Motor neuron (in vitro differentiated cells): ENCODE measurements at regions not wholly inside any gene's neighbourhood (a gene's known extent, or its start where the extent isn't known, plus 50 kb on each side); places are given as distances from the start of the nearest gene placed in this dataset.
"Not testable (repeated sequence)": the region's sequence is repeated elsewhere in the genome, so short reads cannot be mapped to it uniquely, and the experiment has no call there.

ENCODE experiments used
- ATAC-seq, 8 experiments: fragments of 200-7000 bp; cut with Tn5 transposase; replicated peaks in 6 of 8; 2 replicates each; pipeline ENCODE4 v1.8.0; 2021; ENCODE audit warnings: mild to moderate bottlenecking in 8 of 8, moderate library complexity in 8 of 8
- H3K27ac ChIP-seq, 2 donors: fragments of 250-450 bp; sonication (Bioruptor Pico); 2 replicates each; pipeline ENCODE4 v1.9.0; 2021; ENCODE audit warnings: antibody characterized with exemption in 2 of 2, mild to moderate bottlenecking in 2 of 2, moderate library complexity in 1 of 2
- H3K4me1 ChIP-seq, 2 donors: fragments of 250-450 bp; sonication (Bioruptor Pico); replicated peaks in 1 of 2; 2 replicates each; pipeline ENCODE4 v1.6.1; 2021; ENCODE audit warnings: antibody characterized with exemption in 2 of 2, mild to moderate bottlenecking in 2 of 2, moderate library complexity in 1 of 2
- H3K4me3 ChIP-seq, 5 donors: fragments of 250-450 bp; sonication (Bioruptor Pico); 2 replicates each; pipeline ENCODE4 v1.9.0; 2021; ENCODE audit warnings: antibody characterized with exemption in 5 of 5, mild to moderate bottlenecking in 5 of 5, moderate library complexity in 4 of 5
- WGBS, 10 experiments: fragments of 450-650 bp; shearing (Covaris generic); methylation state at CpG; one replicate each; pipeline ENCODE4 v1.0.0; 2022; 5-methylcytosine and 5-hydroxymethylcytosine counted together
- in situ Hi-C, 9 experiments: fragments of 400-800 bp; cut with MboI; loops; one replicate each; pipeline ENCODE4 v1.15.0; 2021; ENCODE audit warnings: low sequenced_read_pairs in 9 of 9, low pct_unique_long_range_greater_than_20kb in 2 of 9; ENCODE audit not compliant: unreplicated experiment in 9 of 9

DNA sequence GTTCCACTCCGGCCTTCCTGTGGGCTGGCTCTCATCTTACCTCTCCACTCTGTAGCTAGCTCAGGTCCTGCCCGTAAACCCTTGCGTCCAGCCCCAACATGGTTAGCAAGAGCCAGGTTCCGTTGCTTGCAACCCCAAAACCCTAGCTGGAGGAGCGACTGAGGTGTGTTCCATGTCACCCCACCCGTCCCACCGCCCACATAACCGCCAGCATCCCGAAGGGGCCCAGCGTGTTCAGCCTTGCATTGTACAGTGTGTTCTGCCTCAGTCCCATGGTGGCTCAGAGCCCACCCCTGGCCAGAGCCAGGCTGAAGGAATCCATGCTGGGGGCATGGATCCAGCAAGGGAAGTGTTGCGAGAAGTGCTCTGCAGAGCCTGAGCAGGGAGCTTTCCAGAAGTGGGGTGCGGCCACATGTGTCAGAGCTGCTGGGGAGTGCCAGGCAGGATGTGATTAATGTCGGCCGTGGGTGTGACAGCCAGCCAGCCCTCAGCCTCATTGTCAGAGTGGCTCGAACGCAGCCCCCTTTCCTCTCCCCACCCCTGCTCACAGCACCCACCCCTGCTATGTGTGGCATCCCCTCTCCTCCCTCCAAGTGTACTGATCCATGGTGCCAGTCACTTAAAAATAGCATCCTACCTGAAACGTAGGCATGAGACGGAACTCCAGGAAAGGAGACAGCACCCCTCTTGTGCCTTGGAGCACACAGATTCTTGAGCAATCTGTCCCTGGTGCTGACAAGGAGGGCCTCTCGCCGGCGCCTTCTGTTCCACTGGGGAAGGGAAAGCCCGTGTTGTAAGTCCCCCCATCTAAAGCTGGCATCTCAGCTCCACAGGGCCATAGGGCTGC, 158.9 kb downstream of the OR4M2 start:
- H3K4me3 ChIP-seq, H3K4me1 ChIP-seq, in situ Hi-C loops, H3K27ac ChIP-seq: not testable (repeated sequence)
- WGBS, 10 experiments, result 26 to 83% (median 49%) methylated on average over 5 to 17 of the region's 22 CpGs; no CpG with 5 or more reads in 4 of the 10 experiments
- ATAC-seq, result peak in 2 of 8 experiments; percentile 66 to 83

DNA sequence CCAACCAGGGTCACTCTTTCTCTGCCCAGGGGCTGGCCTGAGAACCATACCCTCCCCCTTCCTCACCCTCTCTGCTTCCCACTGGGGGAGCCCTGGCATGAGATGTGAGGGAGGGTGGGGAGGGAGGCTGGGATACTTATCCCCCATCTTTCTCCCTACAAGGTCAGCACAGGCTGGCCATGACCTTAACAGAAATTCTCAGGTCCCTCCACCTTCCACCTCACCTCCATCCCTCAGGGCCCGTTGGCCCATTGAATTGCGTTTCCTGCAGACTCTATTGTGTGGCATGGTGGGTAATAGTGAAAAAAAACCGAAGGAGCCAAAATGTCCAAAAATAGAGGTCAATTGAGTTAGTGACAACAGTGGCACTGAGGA, 159.5 kb downstream of the OR4M2 start:
- no peak for ATAC-seq
- Histone ChIP-seq H3K4me1 (no peaks in the 10 kb centered on the region), H3K27ac (no peak overlapping the region), H3K4me3 (no peak overlapping the region)
- in situ Hi-C loops, result no loop called here
- 0 to 70% (median 11%) methylated on average over 1 to 3 of the region's 3 CpGs for WGBS, 10 experiments

DNA sequence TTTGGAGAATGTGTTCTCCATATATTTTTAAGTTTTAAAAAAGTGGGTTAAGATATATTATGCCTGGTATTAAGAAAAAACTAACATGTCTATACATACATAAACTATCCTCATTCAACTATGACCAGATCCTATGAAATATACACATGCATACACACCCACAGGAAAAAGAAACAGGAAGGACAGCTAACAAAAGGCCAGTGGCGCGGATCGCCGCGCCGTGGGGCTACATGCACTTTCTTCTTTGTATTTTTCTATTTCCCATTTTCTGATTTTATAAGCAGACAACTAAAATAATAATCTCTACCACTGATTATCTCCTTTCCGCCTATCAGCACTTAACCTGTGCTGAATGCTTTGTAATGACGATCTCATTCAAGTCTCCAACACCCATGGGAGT, 160.1 kb downstream of the OR4M2 start:
- 64 to 94% (median 86%) methylated on average over 3 to 8 of the region's 8 CpGs for WGBS, 10 experiments
- ATAC-seq, result no peak
- H3K4me1 ChIP-seq, result no peaks in the 10 kb centered on the region
- in situ Hi-C loops, result no loop called here
- no peak overlapping the region for H3K27ac ChIP-seq
- H3K4me3 ChIP-seq, result no peak overlapping the region

DNA sequence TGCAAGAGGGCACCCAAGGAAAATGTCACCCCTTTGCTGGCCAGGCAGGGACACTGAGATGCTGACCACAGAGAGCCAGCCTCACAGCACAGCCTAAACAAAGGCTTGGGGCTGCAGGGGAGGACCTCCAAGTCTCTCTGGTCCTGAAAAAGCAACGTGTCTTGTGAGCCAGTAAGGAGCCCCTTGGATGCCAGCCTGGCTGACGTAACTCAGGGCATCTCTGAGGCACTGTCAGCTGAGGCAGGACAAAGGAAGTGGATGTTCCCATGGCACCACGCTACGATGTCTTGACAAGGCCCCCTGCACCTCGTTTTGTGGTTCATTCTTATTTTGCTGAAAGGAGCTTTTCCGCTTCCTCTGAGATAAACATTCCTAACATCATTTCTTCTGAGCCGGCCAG, 160.7 kb downstream of the OR4M2 start:
- Histone ChIP-seq H3K4me3 (no peak overlapping the region), H3K27ac (no peak overlapping the region), H3K4me1 (no peaks in the 10 kb centered on the region)
- no peak for ATAC-seq
- in situ Hi-C loops, result no loop called here
- WGBS, 10 experiments, result 0 to 83% (median 21%) methylated on average over 1 to 7 of the region's 7 CpGs; no CpG with 5 or more reads in 3 of the 10 experiments

DNA sequence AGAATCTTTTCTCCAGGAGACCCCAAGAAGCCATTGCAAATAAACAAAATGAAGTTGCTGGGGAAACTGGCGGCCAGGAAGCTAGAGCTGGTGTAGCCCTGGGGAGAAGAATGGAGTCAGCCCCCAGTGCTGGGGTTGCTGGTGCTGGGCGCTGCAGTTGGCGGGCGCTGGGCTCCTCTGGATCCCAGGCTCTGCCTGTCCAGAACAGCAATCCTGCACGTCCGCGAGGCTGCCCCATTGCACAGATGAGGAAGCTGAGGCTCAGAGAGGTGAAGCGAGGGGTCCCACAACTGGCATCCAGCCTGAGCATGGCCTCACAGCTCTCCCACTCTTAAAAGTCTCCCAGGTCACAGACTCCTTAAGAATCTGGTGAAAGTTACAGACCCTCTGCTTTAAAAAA, 161.1 kb downstream of the OR4M2 start:
- no peak overlapping the region for H3K27ac ChIP-seq
- H3K4me1 ChIP-seq, result no peaks in the 10 kb centered on the region
- in situ Hi-C loops, result no loop called here
- no peak overlapping the region for H3K4me3 ChIP-seq
- no peak for ATAC-seq
- 18 to 86% (median 59%) methylated on average over 2 to 8 of the region's 8 CpGs; no CpG with 5 or more reads in 4 of the 10 experiments for WGBS, 10 experiments

DNA sequence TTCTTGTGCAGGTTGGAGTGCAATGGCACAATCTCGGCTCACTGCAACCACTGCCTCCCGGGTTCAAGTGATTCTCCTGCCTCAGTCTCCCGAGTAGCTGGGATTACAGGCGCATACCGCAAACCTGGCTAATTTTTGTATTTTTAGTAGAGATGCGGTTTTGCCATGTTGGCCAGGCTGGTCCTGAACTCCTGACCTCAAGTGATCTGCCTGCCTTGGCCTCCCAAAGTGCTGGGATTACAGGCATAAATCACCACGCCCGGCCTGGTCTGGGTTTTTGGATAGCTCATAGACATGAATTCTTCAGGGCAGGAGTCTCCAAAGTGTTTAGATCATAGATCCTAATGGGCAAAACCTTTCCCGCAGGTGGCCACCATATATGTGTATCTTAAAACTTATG, 162.0 kb downstream of the OR4M2 start:
- in situ Hi-C loops, H3K4me3 ChIP-seq, ATAC-seq, H3K4me1 ChIP-seq, H3K27ac ChIP-seq: not testable (repeated sequence)
- 25 to 92% (median 46%) methylated on average over 3 to 9 of the region's 9 CpGs; no CpG with 5 or more reads in 2 of the 10 experiments for WGBS, 10 experiments

DNA sequence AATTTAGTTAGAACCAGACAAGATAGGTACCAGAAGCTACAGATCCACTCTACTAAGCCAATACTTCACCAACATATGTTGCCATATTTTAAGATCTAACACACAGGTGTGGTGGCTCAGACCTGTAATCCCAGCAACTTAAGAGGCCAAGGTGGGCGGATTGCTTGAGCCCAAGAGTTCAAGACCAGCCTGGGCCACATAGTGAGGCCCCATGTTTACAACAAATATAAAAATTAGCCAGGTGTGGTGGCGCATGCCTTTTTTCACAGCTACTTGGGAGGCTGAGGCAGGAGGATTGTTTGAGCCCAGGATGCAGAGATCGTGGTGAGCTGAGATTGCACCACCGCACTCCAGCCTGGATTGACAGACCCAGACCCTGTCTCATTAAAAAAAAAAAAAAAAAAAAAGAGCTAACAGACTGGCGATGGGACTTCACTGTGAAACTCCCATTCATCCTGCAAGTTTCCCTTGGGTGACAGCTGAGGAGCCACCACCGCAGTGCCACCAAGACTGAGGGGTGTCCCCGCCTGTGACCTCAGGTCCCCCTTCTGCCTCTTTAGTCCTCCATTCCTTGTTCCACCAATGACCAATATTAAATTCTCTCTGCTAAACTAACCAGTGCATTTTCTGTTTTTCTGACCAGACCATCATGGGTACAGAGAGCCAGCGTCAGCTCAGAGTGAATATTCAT, 163.3 kb downstream of the OR4M2 start:
- H3K27ac ChIP-seq, result no peak overlapping the region
- in situ Hi-C loops, result no loop called here
- WGBS, 10 experiments, result 15 to 94% (median 40%) methylated on average over 1 to 8 of the region's 8 CpGs; no CpG with 5 or more reads in 1 of the 10 experiments
- H3K4me3 ChIP-seq, result no peak overlapping the region
- H3K4me1 ChIP-seq, result no peaks in the 10 kb centered on the region
- no peak for ATAC-seq

DNA sequence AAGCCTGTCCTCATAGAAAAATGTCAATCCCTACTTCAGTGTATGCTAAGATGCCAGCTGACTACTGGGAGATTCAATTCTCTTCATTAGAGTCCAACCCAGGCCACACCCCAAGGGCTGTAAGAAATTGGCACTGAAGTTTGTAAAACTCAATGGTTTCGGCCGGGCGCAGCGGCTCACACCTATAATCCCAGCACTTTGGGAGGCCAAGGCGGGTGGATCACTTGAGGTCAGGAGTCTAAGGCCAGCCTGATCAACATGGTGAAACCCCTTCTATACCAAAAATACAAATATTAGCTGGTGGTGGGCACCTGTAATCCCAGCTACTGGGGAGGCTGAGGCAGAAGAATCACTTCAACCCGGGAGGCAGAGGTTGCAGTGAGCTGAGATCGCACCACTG, 169.2 kb downstream of the OR4M2 start:
- H3K4me3 ChIP-seq, ATAC-seq, H3K27ac ChIP-seq, in situ Hi-C loops, H3K4me1 ChIP-seq: not testable (repeated sequence)
- WGBS, 10 experiments, result 17 to 88% (median 61%) methylated on average over 1 to 7 of the region's 7 CpGs; no CpG with 5 or more reads in 2 of the 10 experiments

DNA sequence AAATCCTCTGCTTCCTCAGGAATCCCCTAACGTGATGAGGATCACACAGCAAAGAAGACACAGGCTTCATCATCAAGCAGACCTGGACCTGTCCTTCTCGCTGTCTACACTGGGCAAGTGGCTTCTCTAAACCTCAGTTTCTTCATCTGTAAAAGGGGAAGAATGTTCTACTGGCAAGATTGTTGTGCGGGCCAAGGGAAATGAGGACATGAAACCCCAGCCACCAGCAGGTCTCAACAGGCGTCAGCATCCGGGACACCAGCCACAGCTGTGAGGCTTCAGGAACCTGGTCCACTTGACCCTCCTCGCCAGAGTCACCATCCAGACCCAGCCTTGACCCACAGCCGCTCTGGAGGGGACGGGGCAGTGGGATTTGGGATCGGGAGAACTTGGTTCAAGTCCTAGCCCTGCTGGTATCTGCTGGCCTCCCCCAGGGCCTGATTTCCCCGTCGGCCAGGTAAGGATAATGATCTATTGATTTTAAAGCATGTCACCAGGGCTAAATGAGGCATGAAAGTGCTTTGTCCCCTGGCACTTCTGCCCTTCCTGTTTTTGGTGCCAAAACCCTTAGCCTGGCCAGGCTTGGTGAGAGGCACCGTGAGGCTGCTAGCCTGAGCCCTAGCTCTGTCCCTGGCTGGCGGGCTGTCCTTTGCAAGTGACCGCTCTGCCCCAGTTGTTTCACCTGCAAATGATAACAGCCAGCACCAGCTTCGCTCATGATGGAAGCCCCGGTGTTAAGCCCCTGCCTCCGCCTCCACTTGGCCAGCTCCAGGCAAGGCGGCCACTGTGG, 170.4 kb downstream of the OR4M2 start:
- in situ Hi-C loops, H3K27ac ChIP-seq, ATAC-seq, H3K4me1 ChIP-seq, H3K4me3 ChIP-seq: not testable (repeated sequence)
- 17 to 70% (median 46%) methylated on average over 3 to 18 of the region's 18 CpGs; no CpG with 5 or more reads in 2 of the 10 experiments for WGBS, 10 experiments

DNA sequence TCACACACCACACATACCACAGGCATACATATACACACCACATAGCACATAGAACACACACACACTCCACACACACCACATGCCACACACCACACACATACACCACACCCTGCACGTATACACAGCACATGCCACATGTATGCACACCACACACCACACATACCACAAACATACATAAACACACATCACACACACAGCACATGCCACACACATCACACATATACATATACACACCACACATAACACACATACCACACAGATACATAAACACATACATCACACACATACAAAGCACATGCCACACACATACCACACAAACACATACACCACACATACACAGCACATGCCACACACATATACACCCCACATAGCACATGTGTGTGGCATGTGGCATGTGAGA, 171.1 kb downstream of the OR4M2 start:
- H3K4me1 ChIP-seq, result no peaks in the 10 kb centered on the region
- H3K27ac ChIP-seq, result no peak overlapping the region
- 0 to 83% (median 50%) methylated on average over 1 of the region's 1 CpG; no CpG with 5 or more reads in 4 of the 10 experiments for WGBS, 10 experiments
- in situ Hi-C loops, result no loop called here
- no peak for ATAC-seq
- no peak overlapping the region for H3K4me3 ChIP-seq

DNA sequence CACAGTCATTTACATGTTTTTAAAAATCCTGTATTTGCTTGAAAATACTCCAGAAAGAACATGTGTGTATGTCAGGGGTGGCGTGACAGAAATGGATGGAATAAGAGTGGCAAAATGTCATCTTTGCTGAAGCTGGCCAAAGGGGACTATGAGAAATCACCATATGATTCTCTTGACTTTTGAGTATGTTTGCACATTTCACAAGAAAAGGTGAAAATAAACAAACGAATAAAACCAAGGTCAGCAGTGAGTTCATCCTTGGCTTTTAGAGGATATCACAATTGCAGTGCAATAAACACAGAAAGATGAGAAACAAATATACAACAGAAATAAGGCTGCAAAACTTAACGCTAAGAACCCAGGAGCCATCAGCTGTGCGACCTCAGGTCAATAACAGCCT, 171.7 kb downstream of the OR4M2 start:
- WGBS, 10 experiments, result 14 to 61% (median 43%) methylated on average over 2 to 4 of the region's 4 CpGs

DNA sequence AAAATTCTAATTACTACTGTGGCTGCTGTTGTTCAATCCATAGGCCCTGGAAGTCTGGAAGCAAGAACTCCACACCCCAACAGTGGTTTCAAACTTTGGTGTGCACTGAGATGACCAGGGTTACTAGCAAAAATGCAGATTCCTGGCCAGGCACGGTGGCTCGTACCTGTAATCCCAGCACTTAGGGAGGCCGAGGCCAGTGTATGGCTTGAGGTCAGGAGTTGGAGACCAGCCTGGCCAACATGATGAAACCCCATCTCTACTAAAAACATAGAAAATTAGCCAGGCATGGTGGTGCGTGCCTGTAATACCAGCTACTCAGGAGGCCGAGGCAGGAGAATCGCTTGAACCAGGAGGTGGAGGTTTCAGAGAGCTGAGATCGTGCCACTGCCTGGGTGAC, 172.2 kb downstream of the OR4M2 start:
- 20 to 88% (median 50%) methylated on average over 1 to 7 of the region's 7 CpGs; no CpG with 5 or more reads in 2 of the 10 experiments for WGBS, 10 experiments
- in situ Hi-C loops, H3K27ac ChIP-seq, ATAC-seq, H3K4me3 ChIP-seq, H3K4me1 ChIP-seq: not testable (repeated sequence)

More for the DNA sequence above, 171.7 kb downstream of the OR4M2 start:
- ATAC-seq, in situ Hi-C loops, H3K27ac ChIP-seq, H3K4me3 ChIP-seq, H3K4me1 ChIP-seq: not testable (repeated sequence)
